Right lobe of liver (tissue), 6 donors: ENCODE measurements at regions not wholly inside any gene's neighbourhood (a gene's known extent, or its start where the extent isn't known, plus 50 kb on each side); places are given as distances from the start of the nearest gene placed in this dataset.
A peak's percentile ranks its signal among the peaks of the same experiment; 100 is the strongest.

ENCODE experiments used
- ATAC-seq, 4 donors: fragments of 200-7000 bp; cut with Tn5 transposase; one replicate each; pipeline ENCODE4 v1.9.1; 2020; ENCODE audit warnings: mild to moderate bottlenecking in 4 of 4, moderate library complexity in 4 of 4
- DNase-seq, 3 donors: peaks; one replicate each; pipeline ENCODE4 v3.0.0-alpha.2; 2020
- H3K27ac ChIP-seq, 3 donors: fragments of 200-600 bp; one replicate each; pipeline ENCODE4 v1.8.0; 2022
- H3K27me3 ChIP-seq, 2 donors: fragments of 200-600 bp; one replicate each; pipeline ENCODE4 v1.8.0; 2022
- H3K36me3 ChIP-seq, 4 donors: fragments of 200-600 bp; sonication (generic) in 1 of 4; one replicate each; pipeline versions ENCODE4 v1.5.1 to v1.8.0; 2017 to 2022; ENCODE audit warnings: control low read depth in 1 of 4
- H3K4me1 ChIP-seq, 4 donors: fragments of 200-600 bp; sonication (generic) in 1 of 4; one replicate each; pipeline versions ENCODE4 v1.5.1 to v1.8.0; 2017 to 2022; ENCODE audit warnings: control low read depth in 1 of 4
- H3K4me3 ChIP-seq, 3 donors: fragments of 200-600 bp; one replicate each; pipeline ENCODE4 v1.8.0; 2022
- H3K9me3 ChIP-seq, 4 donors: fragments of 200-600 bp; sonication (generic) in 1 of 4; one replicate each; pipeline versions ENCODE4 v1.5.1 to v1.8.0; 2017 to 2022; ENCODE audit warnings: control low read depth in 1 of 4
- CTCF ChIP-seq, 4 donors: fragments of 200-600 bp in 3 of 4; fragments of 450-650 bp in 1 of 4; IDR thresholded peaks; one replicate each; pipeline versions ENCODE4 v1.5.1 to v1.8.0; 2016 to 2022; ENCODE audit warnings: antibody characterized with exemption in 4 of 4, mild to moderate bottlenecking in 2 of 4
- POLR2A ChIP-seq: fragments of 450-650 bp; IDR thresholded peaks from one replicate; pipeline ENCODE4 v1.6.1; 2017; ENCODE audit warnings: antibody characterized with exemption, mild to moderate bottlenecking
- WGBS: methylation state at CpG from one replicate; pipeline ENCODE4 v1.1.6; 2018; ENCODE audit warnings: low coverage, low lambda C conversion rate; ENCODE audit not compliant: insufficient coverage; ENCODE audit errors: missing lambda C conversion rate; 5-methylcytosine and 5-hydroxymethylcytosine counted together
- intact Hi-C, 2 donors: fragments of 100-400 bp; cut with DNase I; formaldehyde crosslinking; loops; one replicate each; pipeline versions ENCODE4 v1.11.2 to v1.14.1; 2022
- donor health status: DM: no; HTN: yes; CAD: no.
- donor health status: DM: no; HTN: no; CAD: no.
- donor health status: DM: no; HTN: no; CAD: no.
- donor health status: DM: no; HTN: yes; CAD: no.
- donor health status: DM: no; HTN: yes; CAD: no.

DNA sequence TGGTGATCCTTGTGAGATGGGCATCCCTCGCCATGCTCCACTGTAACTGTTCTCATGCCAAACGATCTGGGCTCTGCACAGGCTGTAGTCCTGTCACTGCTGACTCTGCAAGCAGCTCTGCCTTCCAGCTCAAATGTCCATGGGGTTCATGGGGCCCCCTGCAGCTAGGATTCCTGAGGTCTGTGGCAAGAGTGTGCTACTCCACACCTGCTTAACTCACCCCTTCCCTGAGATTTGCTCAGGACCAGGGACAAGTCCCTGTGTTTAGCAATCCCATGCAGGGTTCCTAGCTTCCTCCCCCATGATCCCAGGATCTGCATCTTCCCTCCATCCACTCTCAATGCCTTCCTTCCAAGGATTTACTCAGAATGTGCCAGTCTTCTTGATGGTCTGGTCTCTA, 241.0 kb downstream of the ASCL1 start:
- DNase-seq (no peak), ATAC-seq (no peak)
- TF ChIP-seq POLR2A = no peak
- no peak for TF ChIP-seq CTCF (IDR thresholded peaks at IDR 0.05)
- Histone ChIP-seq H3K27me3 (no peaks in the 10 kb centered on the region), H3K27ac (no peak overlapping the region), H3K4me1 (no peaks in the 10 kb centered on the region), H3K4me3 (no peak overlapping the region), H3K36me3 (no peaks in the 10 kb centered on the region), H3K9me3 (no peaks in the 10 kb centered on the region)
- intact Hi-C loops = no loop called here
- no CpG with 5 or more reads among the region's 2 CpGs for WGBS

GRCh38 chr12:103205906-103206305, 248.4 kb downstream of the ASCL1 start:
- 54% methylated on average over 3 of the region's 3 CpGs for WGBS
- intact Hi-C loops = no loop called here
- DNase-seq (no peak), ATAC-seq (no peak)
- Histone ChIP-seq H3K4me1 (no peaks in the 10 kb centered on the region), H3K27ac (no peak overlapping the region), H3K4me3 (no peak overlapping the region), H3K9me3 (no peaks in the 10 kb centered on the region), H3K36me3 (no peaks in the 10 kb centered on the region), H3K27me3 (no peaks in the 10 kb centered on the region)
- TF ChIP-seq CTCF (IDR thresholded peaks at IDR 0.05) = no peak
- no peak for TF ChIP-seq POLR2A

GRCh38 chr12:103207936-103208335, 250.5 kb downstream of the ASCL1 start:
- H3K27ac ChIP-seq = no peak overlapping the region
- no peaks in the 10 kb centered on the region for H3K9me3 ChIP-seq
- 60% methylated on average over 5 of the region's 6 CpGs for WGBS
- intact Hi-C loops = no loop called here
- no peaks in the 10 kb centered on the region for H3K36me3 ChIP-seq
- ATAC-seq = no peak
- no peak overlapping the region for H3K4me3 ChIP-seq
- TF ChIP-seq CTCF (IDR thresholded peaks at IDR 0.05) (no peak), POLR2A (no peak)
- no peaks in the 10 kb centered on the region for H3K4me1 ChIP-seq
- H3K27me3 ChIP-seq = no peaks in the 10 kb centered on the region
- DNase-seq = no peak

- Histone ChIP-seq H3K9me3 (no peaks in the 10 kb centered on the region), H3K27me3 (no peaks in the 10 kb centered on the region), H3K4me3 (no peak overlapping the region), H3K27ac (no peak overlapping the region), H3K4me1 (no peaks in the 10 kb centered on the region), H3K36me3 (no peaks in the 10 kb centered on the region)
- ATAC-seq (peak in 2 of 4 donors; percentile 36 to 50), DNase-seq (no peak)
- WGBS = 48% methylated on average over 2 of the region's 2 CpGs
- intact Hi-C loops = no loop called here
- no peak for TF ChIP-seq POLR2A
- TF ChIP-seq CTCF (IDR thresholded peaks at IDR 0.05) = no peak
Observed at GRCh38 chr12:103241184-103241583, 254.6 kb downstream of the C12orf42 start.

GRCh38 chr12:103244596-103244995, 251.2 kb downstream of the C12orf42 start:
- Histone ChIP-seq H3K36me3 (no peaks in the 10 kb centered on the region), H3K27me3 (no peaks in the 10 kb centered on the region), H3K9me3 (no peaks in the 10 kb centered on the region), H3K27ac (no peak overlapping the region), H3K4me3 (no peak overlapping the region), H3K4me1 (no peaks in the 10 kb centered on the region)
- intact Hi-C loops = no loop called here
- DNase-seq = no peak
- ATAC-seq = no peak
- TF ChIP-seq POLR2A (no peak), CTCF (IDR thresholded peaks at IDR 0.05) (no peak)
